ACHN (cell line): ENCODE measurements at regions not wholly inside any gene's neighbourhood (a gene's known extent, or its start where the extent isn't known, plus 50 kb on each side); places are given as distances from the start of the nearest gene placed in this dataset.

Source experiments
- DNase-seq: peaks from one replicate; pipeline ENCODE4 v3.0.0-alpha.2; 2015
- in situ Hi-C: cut with HindIII; loops from 2 replicates; pipeline ENCODE4 v1.10.0; 2017; ENCODE audit warnings: low sequenced_read_pairs, low pct_ligation_motif_present, low pct_unique_long_range_greater_than_20kb

- DNase-seq, result no peak
- in situ Hi-C loops, result no loop called here
Observed at GRCh38 chr4:156607478-156607857, 364.1 kb downstream of the PDGFC start.

GRCh38 chr4:156606554-156607477 is 364.8 kb downstream of the PDGFC start:
- in situ Hi-C loops, result no loop called here

GRCh38 chr4:156598138-156598681 is 373.4 kb downstream of the PDGFC start:
- in situ Hi-C loops, result no loop called here
- no peak for DNase-seq

More at GRCh38 chr4:156606554-156607477, 364.8 kb downstream of the PDGFC start:
- DNase-seq, result no peak

DNA sequence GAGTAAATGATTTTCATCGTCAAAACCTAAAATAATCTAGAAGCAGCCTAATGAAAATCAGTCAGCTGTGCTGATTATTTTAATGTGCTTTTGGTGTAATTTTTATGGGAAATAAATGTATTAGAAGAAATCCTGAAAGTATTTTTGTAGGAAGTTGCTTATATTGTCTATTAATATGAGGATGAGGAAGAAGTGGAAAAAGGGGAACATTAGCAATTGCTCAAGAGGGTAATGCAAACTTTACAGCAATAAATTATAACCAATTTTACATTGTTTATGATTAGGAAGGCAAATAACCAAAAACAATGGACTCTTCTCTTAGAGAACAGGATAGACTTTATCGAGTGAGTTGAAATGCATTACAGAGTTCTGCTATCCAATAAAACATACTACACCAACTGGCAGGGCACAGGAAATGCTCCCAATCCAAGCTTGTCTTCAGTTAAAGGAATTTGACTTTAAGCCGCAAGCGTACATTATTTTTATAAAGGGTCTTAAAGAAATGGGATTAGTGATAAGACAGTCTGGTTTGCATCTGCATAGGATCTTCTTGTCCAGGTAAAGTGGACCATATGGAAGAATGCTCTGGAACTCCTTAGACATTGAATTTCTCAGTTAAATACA is 374.8 kb downstream of the PDGFC start:
- in situ Hi-C loops, result no loop called here
- no peak for DNase-seq

DNA sequence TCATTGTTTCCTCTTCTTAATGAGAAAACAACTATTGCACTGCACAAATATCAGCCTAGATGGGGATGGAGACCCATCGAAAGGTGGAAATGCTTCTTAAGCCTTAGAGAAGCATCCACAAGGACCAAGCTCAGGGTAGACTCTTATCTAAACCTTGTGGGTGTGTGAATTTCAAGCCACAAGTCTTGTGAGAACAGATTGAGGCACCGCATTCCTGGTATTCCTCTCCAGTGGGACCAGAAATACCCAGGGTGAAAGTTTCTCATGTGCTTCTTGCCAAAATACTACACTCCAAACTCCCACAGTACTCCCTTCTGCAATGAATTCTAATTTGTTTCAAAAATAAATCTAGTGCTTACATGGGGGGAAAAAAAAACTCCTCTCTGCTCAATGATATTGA is 375.6 kb downstream of the PDGFC start:
- in situ Hi-C loops, result no loop called here
- no peak for DNase-seq

DNA sequence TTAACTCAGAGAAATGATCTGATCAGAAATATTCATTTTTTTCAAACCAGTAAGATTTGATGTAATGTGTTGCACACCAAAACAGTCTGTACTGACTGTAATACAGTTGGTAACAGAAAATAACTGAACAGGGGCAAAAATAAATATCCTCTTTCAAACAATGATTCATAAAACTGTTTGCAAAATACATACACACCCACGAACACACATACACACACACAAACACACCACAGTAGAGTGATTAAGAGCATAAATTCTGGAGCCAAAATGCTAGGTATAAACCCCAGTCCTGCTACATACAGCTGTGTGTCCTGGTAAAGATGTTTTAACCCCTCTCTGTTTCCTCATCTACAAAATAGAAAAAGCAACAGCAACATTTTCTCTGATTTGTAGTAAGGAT is 376.6 kb downstream of the PDGFC start:
- DNase-seq, result no peak
- in situ Hi-C loops, result no loop called here

DNA sequence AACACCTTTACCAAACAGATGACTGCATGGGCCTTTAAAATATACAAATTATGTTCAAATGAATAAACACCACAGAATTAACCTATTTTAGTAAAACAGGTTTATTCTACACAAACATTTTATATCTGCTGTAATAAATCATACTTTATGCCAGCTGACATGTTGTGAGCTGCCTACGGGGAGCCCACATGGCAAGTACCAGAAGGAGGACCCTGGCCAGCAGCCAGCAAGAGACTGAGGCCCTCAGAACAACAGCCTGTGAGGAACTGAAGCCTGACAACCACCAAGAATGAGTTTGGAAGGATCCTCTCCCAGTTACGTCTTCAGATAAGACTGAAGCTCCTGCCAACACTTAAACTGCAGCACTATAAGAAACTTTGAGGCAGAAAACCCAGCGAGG is 377.0 kb downstream of the PDGFC start:
- no peak for DNase-seq
- in situ Hi-C loops, result no loop called here

GRCh38 chr4:156593464-156593863 is 378.1 kb downstream of the PDGFC start:
- in situ Hi-C loops, result no loop called here
- no peak for DNase-seq

GRCh38 chr4:156591679-156592078 is 379.9 kb downstream of the PDGFC start:
- no peak for DNase-seq
- in situ Hi-C loops, result no loop called here

DNA sequence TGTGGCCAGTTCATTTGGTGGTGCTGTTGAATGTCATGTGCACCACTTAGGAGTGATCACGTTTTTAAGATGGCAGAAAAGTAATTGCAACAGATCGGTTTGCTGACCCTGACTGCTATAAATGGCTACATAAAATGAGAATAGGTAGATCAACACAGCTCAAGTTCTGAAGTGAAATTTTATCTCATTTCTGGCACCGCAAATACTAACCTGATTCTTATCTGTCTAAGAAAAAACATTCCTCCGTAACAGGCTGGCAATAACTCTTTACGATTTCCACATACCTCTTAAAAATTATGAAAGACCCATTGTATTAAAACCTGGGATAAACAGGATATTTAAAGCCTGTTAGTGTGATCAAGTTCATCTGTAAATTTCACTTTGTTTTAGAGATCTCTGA is 387.5 kb downstream of the PDGFC start:
- no peak for DNase-seq
- in situ Hi-C loops, result no loop called here

DNA sequence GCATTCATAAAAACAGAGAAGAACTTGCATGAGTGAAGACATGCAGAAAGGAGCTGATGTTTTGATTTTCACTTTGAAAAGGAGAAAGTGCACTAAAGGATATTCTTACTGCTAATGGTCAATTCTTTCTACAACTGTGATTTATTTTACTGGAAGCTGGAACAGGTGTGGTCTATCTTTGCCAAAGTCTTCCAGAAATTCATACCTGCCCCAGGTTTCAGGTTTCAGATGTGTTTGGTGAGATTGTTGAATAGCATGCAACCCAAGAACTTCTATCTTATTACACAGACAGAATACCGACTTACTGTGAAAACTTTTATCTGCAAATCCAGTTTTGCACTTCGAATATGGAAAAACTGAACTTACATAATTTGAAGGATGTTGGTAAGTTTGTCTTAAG is 388.3 kb downstream of the PDGFC start:
- in situ Hi-C loops, result no loop called here
- no peak for DNase-seq

DNA sequence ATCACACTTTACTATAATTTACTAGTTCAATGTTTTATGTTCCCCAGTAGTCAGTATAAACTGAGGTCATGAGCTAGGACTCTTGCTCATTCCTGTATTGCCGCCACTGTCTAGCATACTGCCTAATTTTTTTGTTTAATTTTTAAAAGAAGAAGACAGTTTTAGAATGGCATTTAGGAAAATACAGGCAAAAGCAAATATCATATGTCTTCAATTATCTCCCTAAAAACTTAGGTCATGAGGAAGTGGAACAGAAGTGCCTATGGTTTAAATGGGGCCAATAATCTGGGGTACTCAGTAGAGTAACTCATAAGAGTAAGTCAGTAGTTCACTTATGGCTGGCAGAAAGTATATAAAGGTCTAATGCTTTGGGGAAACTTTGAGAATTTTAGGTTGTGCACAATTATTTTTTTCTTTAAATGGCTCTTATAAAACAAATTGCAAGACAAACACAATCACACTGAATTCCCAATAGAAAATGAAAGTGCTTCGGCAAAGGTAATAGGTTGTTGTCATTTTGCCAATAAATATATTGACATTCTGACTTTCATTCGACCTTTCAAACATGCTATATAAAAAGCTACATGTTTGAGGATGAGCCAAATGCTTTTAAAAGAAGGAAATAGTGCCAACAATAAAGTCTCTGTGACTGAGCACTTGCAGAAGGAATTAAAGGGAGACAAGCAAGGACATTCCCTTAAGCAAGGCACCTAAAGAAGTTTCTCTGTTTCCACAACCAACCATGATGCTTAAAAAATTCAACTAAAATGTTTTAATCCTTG is 390.1 kb downstream of the PDGFC start:
- DNase-seq, result no peak
- in situ Hi-C loops, result no loop called here

GRCh38 chr4:156578713-156579112 is 392.9 kb downstream of the PDGFC start:
- DNase-seq, result no peak
- in situ Hi-C loops, result no loop called here

GRCh38 chr4:156578005-156578404 is 393.6 kb downstream of the PDGFC start:
- in situ Hi-C loops, result no loop called here
- DNase-seq, result no peak

DNA sequence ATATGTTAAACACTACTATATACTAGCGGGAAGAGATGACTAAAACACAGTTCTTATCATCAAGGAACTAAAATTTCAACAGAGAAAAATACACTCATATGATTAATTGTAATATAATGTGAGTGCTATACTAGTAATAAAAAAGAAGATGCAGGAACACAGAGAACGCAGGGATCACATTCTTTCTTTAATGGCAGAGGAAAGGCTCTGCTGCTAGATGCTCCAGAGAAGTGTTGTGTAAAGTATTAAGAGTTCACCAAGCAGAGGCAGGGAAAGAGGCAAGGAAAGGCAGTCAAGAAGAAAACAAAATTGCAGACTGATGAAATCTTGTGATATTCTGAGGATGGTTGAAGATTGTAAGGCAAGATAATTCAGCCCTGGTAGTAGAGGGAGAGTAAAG is 394.7 kb downstream of the PDGFC start:
- DNase-seq, result no peak
- in situ Hi-C loops, result no loop called here

DNA sequence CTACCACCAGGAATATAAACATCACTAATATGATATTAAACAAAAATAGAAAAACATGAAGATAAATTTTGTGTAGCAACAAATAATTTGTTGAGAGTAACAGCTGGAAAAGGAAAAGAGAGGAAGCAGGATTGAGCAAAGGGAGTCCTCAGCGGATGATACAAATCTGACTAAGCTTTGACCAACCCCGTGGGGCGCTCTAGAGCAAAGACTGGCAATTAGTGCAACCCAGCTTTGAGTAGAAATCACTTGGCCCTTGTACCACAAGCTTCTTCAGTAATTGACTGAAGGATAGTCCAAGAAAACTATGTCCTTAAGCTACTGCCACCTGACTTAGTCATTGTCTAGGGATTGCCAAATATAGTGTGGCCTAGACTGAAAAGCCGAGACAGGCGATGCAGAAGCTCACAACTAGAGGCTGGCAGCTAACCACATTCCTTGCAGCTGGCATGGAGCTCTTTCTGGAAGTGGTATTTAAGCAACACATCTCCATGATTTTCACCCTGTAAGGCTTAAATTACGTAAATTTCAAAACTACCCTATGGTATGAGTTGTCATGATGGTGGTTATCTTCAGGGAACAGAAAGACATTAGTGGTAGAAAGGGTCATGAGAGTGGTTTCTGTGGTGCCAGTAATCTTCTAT is 396.0 kb downstream of the PDGFC start:
- DNase-seq, result no peak
- in situ Hi-C loops, result no loop called here

DNA sequence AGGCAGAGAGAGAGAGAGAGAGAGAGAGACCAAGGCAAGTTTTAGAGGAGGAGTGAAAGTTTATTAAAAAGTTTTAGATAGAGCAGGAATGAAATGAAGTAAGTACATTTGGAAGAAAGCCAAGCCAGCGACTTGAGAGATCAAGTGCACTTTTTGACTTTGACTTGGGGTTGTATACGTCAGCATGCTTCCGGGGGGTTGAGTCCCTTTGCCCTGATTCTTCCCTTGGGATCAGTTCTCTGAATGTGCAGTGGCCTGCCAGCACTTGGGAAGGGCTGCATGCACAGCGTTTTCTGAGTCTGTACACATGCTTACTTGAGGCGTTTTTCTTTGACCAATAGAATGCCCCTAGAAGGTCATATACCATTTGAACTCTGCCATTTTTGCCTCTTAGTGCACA is 400.5 kb downstream of the PDGFC start:
- no peak for DNase-seq
- in situ Hi-C loops, result no loop called here

DNA sequence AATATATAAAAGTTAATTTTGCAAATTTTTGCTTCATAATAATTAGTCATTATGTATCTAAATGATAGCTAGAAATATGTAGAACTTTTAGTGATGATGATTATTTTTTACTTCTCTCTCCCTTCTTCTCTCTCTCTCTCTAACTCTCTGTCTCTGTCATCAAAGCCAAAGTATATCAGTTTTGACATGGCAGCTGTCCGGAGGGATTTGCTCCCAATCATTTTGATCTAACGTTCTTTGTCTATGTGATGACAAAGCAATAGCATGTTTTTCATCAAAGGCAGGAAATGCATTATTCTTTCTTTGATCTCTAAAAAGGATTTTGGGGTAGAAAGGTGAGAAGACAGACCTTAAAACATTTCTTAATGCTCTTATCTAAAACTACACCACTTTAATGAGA is 402.1 kb downstream of the PDGFC start:
- no peak for DNase-seq
- in situ Hi-C loops, result no loop called here

DNA sequence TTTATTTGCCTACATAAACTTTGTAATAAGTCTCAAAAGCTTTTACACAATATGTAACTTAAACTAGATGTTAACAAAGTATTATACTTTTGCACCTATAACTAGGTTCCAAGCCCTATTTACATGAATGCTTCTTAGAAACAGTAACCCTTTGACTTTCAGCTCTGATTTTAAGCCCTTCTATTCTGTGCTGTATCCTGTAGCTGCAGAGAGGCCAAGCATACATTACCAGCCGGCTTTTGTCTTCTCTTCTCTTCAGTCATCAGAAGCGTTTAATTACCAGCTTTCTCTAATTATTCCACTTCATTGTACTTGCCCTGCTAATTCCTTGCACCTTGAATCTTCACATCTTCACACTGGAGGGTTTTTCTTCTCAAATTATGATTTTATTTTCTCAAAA is 403.1 kb downstream of the PDGFC start:
- no peak for DNase-seq

More for the DNA sequence above, 403.1 kb downstream of the PDGFC start:
- in situ Hi-C loops, result no loop called here
